Right lobe of liver (tissue), 6 donors: ENCODE measurements at regions not wholly inside any gene's neighbourhood (a gene's known extent, or its start where the extent isn't known, plus 50 kb on each side); places are given as distances from the start of the nearest gene placed in this dataset.

Experiments used
- ATAC-seq, 4 donors: fragments of 200-7000 bp; cut with Tn5 transposase; one replicate each; pipeline ENCODE4 v1.9.1; 2020; ENCODE audit warnings: mild to moderate bottlenecking in 4 of 4, moderate library complexity in 4 of 4
- DNase-seq, 3 donors: peaks; one replicate each; pipeline ENCODE4 v3.0.0-alpha.2; 2020
- H3K27ac ChIP-seq, 3 donors: fragments of 200-600 bp; one replicate each; pipeline ENCODE4 v1.8.0; 2022
- H3K27me3 ChIP-seq, 2 donors: fragments of 200-600 bp; one replicate each; pipeline ENCODE4 v1.8.0; 2022
- H3K36me3 ChIP-seq, 4 donors: fragments of 200-600 bp; sonication (generic) in 1 of 4; one replicate each; pipeline versions ENCODE4 v1.5.1 to v1.8.0; 2017 to 2022; ENCODE audit warnings: control low read depth in 1 of 4
- H3K4me1 ChIP-seq, 4 donors: fragments of 200-600 bp; sonication (generic) in 1 of 4; one replicate each; pipeline versions ENCODE4 v1.5.1 to v1.8.0; 2017 to 2022; ENCODE audit warnings: control low read depth in 1 of 4
- H3K4me3 ChIP-seq, 3 donors: fragments of 200-600 bp; one replicate each; pipeline ENCODE4 v1.8.0; 2022
- H3K9me3 ChIP-seq, 4 donors: fragments of 200-600 bp; sonication (generic) in 1 of 4; one replicate each; pipeline versions ENCODE4 v1.5.1 to v1.8.0; 2017 to 2022; ENCODE audit warnings: control low read depth in 1 of 4
- POLR2A ChIP-seq: fragments of 450-650 bp; IDR thresholded peaks from one replicate; pipeline ENCODE4 v1.6.1; 2017; ENCODE audit warnings: antibody characterized with exemption, mild to moderate bottlenecking
- WGBS: methylation state at CpG from one replicate; pipeline ENCODE4 v1.1.6; 2018; ENCODE audit warnings: low coverage, low lambda C conversion rate; ENCODE audit not compliant: insufficient coverage; ENCODE audit errors: missing lambda C conversion rate; 5-methylcytosine and 5-hydroxymethylcytosine counted together
- intact Hi-C, 2 donors: fragments of 100-400 bp; cut with DNase I; formaldehyde crosslinking; loops; one replicate each; pipeline versions ENCODE4 v1.11.2 to v1.14.1; 2022
- TF ChIP-seq, protein P1 (sequence below), 4 donors: fragments of 200-600 bp in 3 of 4; fragments of 450-650 bp in 1 of 4; IDR thresholded peaks; one replicate each; pipeline versions ENCODE4 v1.5.1 to v1.8.0; 2016 to 2022; ENCODE audit warnings: antibody characterized with exemption in 4 of 4, mild to moderate bottlenecking in 2 of 4
- donor health status: DM: no; HTN: yes; CAD: no.
- donor health status: DM: no; HTN: no; CAD: no.
- donor health status: DM: no; HTN: no; CAD: no.
- donor health status: DM: no; HTN: yes; CAD: no.
- donor health status: DM: no; HTN: yes; CAD: no.

DNA sequence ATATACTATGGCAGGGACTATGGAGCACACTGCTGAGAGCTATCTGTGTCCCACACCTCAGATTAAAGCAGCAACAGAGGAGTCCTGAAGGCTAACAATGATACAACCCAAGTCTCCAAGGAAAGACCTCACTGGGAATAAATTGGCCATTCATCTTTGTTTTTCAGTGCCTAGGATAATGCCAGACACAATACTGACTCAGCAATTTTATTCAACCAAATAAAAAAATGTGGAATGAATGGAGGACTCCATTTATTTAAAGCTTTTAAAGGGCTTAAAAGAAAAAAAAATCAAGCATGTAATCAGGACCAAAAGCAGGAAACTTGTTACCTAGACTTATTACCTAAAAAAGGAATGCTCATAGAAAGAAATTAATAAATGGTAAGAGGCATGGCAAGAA, 960.5 kb downstream of the PCDH17 start:
- DNase-seq (no peak), ATAC-seq (no peak)
- Histone ChIP-seq H3K27me3 (no peaks in the 10 kb centered on the region), H3K4me1 (no peaks in the 10 kb centered on the region), H3K4me3 (no peak overlapping the region), H3K27ac (no peak overlapping the region), H3K9me3 (no peaks in the 10 kb centered on the region), H3K36me3 (no peaks in the 10 kb centered on the region)
- intact Hi-C loops = no loop called here
- TF ChIP-seq POLR2A = no peak
- TF ChIP-seq, protein P1, sequence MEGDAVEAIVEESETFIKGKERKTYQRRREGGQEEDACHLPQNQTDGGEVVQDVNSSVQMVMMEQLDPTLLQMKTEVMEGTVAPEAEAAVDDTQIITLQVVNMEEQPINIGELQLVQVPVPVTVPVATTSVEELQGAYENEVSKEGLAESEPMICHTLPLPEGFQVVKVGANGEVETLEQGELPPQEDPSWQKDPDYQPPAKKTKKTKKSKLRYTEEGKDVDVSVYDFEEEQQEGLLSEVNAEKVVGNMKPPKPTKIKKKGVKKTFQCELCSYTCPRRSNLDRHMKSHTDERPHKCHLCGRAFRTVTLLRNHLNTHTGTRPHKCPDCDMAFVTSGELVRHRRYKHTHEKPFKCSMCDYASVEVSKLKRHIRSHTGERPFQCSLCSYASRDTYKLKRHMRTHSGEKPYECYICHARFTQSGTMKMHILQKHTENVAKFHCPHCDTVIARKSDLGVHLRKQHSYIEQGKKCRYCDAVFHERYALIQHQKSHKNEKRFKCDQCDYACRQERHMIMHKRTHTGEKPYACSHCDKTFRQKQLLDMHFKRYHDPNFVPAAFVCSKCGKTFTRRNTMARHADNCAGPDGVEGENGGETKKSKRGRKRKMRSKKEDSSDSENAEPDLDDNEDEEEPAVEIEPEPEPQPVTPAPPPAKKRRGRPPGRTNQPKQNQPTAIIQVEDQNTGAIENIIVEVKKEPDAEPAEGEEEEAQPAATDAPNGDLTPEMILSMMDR (IDR thresholded peaks at IDR 0.05) = no peak

DNA sequence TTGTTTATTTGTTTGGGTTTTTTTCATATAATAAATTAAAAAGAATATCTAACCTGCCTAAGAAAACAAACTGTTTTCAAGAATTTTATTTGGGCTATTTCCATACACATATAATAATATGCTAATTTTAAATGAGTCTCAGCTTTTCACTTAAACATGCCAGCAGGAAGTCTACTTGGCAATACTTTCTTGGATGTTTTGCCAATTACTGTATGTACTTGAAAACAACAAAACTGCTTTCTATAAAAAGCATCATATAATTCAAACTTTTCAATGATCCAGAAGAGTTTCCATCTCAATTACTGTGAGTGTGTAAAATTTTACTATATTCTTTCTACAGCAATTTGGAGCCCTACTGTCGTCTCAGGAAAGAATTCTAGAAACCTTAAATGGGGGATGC, 961.2 kb downstream of the PCDH17 start:
- no peak for TF ChIP-seq POLR2A
- TF ChIP-seq, protein P1 (IDR thresholded peaks at IDR 0.05) = no peak

DNA sequence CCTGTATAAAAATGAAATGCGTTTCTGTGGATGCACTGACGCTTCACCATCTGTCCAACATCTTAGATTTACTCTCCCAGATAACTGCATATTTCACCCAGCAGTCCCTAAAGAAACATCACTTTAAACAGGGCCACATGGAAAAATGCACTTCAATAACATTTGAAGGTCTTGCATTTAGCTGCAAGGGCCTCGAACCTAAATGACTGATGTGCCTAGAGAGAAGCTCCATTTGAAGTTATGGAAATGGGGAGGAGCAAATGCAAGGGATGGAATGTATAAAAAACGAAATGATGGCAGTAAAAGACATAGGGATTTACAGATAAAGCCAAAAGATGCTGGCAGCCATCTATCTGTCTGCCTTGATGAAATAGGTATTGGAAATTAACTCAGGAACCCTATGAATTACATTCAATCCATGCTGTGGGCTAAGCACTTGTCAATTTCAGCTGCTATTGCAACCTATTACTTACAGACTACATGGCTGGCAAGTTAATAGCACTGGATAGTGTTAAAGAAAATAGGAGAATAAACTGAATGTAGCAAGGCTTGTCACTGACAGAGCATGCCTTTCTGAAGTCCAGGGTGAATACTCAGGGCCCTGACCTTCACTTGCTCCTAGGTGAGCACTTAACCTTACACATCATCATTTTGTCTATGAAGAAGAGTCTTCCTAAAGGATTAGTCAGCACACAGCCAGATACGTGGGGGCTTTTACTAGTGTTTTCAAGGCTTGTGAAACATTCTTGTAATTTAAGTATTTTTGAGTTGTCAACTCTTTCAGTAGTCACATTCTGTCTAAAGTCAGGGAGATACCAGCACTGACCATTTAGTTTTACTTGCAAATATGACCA, 963.4 kb downstream of the PCDH17 start:
- no peak for DNase-seq

More for the DNA sequence above, 961.2 kb downstream of the PCDH17 start:
- H3K27me3 ChIP-seq = no peaks in the 10 kb centered on the region
- no peaks in the 10 kb centered on the region for H3K9me3 ChIP-seq
- intact Hi-C loops = no loop called here
- H3K4me3 ChIP-seq = no peak overlapping the region
- no peaks in the 10 kb centered on the region for H3K36me3 ChIP-seq
- H3K4me1 ChIP-seq = no peaks in the 10 kb centered on the region
- H3K27ac ChIP-seq = no peak overlapping the region
- ATAC-seq = no peak
- no peak for DNase-seq
- 55% methylated on average over 1 of the region's 1 CpG for WGBS

DNA sequence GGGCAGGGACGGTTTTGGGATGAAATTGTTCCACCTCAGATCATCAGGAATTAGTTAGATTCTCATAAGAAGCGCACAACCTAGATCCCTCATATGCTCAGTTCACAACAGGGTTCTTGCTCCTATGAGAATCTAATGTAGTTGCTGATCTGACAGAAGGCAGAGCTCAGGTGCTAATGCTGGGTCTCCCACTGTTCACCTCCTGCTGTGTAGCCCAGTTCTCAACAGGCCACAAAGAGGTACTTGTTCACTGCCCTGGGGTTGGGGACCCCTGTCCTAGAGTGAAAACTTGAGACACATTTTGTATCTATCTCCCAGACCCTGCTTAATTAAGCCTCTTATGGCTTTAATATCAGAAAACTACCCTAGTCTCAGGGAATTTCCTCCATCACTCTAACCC, 966.0 kb downstream of the PCDH17 start:
- WGBS = 47% methylated on average over 2 of the region's 2 CpGs
- no peak for ATAC-seq
- Histone ChIP-seq H3K36me3 (no peaks in the 10 kb centered on the region), H3K9me3 (no peaks in the 10 kb centered on the region), H3K27me3 (no peaks in the 10 kb centered on the region), H3K4me1 (no peaks in the 10 kb centered on the region), H3K27ac (no peak overlapping the region), H3K4me3 (no peak overlapping the region)
- TF ChIP-seq, protein P1 (IDR thresholded peaks at IDR 0.05) = no peak
- TF ChIP-seq POLR2A = no peak
- intact Hi-C loops = no loop called here
- DNase-seq = no peak

More for the DNA sequence above, 963.4 kb downstream of the PCDH17 start:
- H3K4me1 ChIP-seq = no peaks in the 10 kb centered on the region
- H3K27me3 ChIP-seq = no peaks in the 10 kb centered on the region
- no peak overlapping the region for H3K4me3 ChIP-seq
- H3K9me3 ChIP-seq = no peaks in the 10 kb centered on the region
- no peak for TF ChIP-seq POLR2A
- TF ChIP-seq, protein P1 (IDR thresholded peaks at IDR 0.05) = no peak
- H3K36me3 ChIP-seq = no peaks in the 10 kb centered on the region
- WGBS = 44% methylated on average over 5 of the region's 5 CpGs
- H3K27ac ChIP-seq = no peak overlapping the region
- intact Hi-C loops = no loop called here
- ATAC-seq = no peak
